ENCODE measurements at regions not wholly inside any gene's neighbourhood (a gene's known extent, or its start where the extent isn't known, plus 50 kb on each side); places are given as distances from the start of the nearest gene placed in this dataset.

DNA sequence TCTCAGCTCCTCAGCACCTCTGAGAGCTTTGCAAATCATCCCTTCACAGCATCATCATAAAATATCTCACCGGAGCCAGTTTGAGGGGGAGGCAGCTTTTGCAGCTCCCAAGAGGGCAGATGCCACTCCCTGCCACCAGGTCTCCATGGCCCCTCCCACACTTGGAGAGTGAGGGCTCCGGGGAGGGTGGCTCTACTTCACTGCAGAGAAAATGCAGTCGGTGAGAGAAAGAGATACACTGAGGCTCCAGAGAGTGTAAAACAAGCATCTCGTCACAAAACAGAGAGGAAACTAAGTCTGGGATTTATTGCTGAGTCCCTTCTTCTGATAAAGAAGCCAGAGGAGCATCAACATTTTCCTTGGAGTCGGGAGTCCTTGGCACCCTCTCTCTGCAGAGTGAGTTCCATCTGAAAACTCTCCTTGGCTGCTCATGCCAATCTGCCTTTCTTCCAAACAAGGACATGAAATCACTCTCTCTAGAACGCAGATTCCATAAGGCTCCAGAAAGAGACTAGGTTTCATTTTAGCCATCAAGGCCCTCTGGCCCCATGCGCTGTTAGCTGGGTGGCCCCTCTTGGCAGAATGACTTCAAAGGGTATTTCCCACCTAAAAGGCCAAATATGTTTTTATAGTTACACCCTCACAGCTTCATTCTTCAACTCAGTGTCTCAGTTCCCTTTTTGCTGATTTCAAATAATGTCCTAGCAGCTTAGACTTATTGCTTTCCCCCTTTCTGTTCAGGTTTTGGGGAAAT is 70.6 kb upstream of the F13A1 start:
- no peak for DNase-seq (ENCODE audit: low spot score)
- no peak overlapping the region for H3K9ac ChIP-seq (ENCODE audit: low read depth in 1 of 2, low read length in 2 of 2)
- no peak overlapping the region for H3K4me3 ChIP-seq (ENCODE audit: low read depth in 1 of 3, low read length in 3 of 3)
- H3K27me3 ChIP-seq (ENCODE audit: control insufficient read depth in 4 of 4, insufficient read depth in 4 of 4, low read length in 3 of 4) = no peaks in the 10 kb centered on the region
- H3K27ac ChIP-seq (ENCODE audit: low read depth in 1 of 2, low read length in 2 of 2) = no peak overlapping the region
- no peaks in the 10 kb centered on the region for H3K36me3 ChIP-seq (ENCODE audit: control insufficient read depth in 4 of 4, insufficient read depth in 3 of 4, low read depth in 1 of 4, low read length in 3 of 4)
- no peaks in the 10 kb centered on the region for H3K9me3 ChIP-seq (ENCODE audit: control insufficient read depth in 4 of 4, low read length in 3 of 4)
- TF ChIP-seq, protein P1, sequence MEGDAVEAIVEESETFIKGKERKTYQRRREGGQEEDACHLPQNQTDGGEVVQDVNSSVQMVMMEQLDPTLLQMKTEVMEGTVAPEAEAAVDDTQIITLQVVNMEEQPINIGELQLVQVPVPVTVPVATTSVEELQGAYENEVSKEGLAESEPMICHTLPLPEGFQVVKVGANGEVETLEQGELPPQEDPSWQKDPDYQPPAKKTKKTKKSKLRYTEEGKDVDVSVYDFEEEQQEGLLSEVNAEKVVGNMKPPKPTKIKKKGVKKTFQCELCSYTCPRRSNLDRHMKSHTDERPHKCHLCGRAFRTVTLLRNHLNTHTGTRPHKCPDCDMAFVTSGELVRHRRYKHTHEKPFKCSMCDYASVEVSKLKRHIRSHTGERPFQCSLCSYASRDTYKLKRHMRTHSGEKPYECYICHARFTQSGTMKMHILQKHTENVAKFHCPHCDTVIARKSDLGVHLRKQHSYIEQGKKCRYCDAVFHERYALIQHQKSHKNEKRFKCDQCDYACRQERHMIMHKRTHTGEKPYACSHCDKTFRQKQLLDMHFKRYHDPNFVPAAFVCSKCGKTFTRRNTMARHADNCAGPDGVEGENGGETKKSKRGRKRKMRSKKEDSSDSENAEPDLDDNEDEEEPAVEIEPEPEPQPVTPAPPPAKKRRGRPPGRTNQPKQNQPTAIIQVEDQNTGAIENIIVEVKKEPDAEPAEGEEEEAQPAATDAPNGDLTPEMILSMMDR (IDR thresholded peaks at IDR 0.05; ENCODE audit: low read depth, low read length, missing input control) = no peak
- TF ChIP-seq FOXA2 (IDR thresholded peaks at IDR 0.05) (no peak), FOXA1 (IDR thresholded peaks at IDR 0.05) (no peak), EGR1 (IDR thresholded peaks at IDR 0.05; ENCODE audit: low read depth in 2 of 2) (no peak), YY1 (IDR thresholded peaks at IDR 0.05) (no peak), HNF4G (IDR thresholded peaks at IDR 0.05) (no peak), GABPA (IDR thresholded peaks at IDR 0.05 in 1 of 2, conservative IDR thresholded peaks at IDR 0.05 in 1 of 2) (no peak), SP1 (IDR thresholded peaks at IDR 0.05) (no peak)
- TF ChIP-seq, protein P2, sequence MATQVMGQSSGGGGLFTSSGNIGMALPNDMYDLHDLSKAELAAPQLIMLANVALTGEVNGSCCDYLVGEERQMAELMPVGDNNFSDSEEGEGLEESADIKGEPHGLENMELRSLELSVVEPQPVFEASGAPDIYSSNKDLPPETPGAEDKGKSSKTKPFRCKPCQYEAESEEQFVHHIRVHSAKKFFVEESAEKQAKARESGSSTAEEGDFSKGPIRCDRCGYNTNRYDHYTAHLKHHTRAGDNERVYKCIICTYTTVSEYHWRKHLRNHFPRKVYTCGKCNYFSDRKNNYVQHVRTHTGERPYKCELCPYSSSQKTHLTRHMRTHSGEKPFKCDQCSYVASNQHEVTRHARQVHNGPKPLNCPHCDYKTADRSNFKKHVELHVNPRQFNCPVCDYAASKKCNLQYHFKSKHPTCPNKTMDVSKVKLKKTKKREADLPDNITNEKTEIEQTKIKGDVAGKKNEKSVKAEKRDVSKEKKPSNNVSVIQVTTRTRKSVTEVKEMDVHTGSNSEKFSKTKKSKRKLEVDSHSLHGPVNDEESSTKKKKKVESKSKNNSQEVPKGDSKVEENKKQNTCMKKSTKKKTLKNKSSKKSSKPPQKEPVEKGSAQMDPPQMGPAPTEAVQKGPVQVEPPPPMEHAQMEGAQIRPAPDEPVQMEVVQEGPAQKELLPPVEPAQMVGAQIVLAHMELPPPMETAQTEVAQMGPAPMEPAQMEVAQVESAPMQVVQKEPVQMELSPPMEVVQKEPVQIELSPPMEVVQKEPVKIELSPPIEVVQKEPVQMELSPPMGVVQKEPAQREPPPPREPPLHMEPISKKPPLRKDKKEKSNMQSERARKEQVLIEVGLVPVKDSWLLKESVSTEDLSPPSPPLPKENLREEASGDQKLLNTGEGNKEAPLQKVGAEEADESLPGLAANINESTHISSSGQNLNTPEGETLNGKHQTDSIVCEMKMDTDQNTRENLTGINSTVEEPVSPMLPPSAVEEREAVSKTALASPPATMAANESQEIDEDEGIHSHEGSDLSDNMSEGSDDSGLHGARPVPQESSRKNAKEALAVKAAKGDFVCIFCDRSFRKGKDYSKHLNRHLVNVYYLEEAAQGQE (IDR thresholded peaks at IDR 0.05) = no peak
- 66% methylated on average over 7 of the region's 7 CpGs for WGBS
- peaks cover 0 to 4% (median 2%) of the 10 kb centered on the region in 4 donors for H3K4me1 ChIP-seq (ENCODE audit: control insufficient read depth in 4 of 4, insufficient read depth in 4 of 4, low read length in 3 of 4)

- DNase-seq (ENCODE audit: low spot score) = no peak
- 88% methylated on average over 7 of the region's 7 CpGs for WGBS
- peaks cover 0 to 4% (median 2%) of the 10 kb centered on the region in 4 donors for H3K4me1 ChIP-seq (ENCODE audit: control insufficient read depth in 4 of 4, insufficient read depth in 4 of 4, low read length in 3 of 4)
- no peak for TF ChIP-seq RAD21 (IDR thresholded peaks at IDR 0.05)
- TF ChIP-seq, protein P2 (IDR thresholded peaks at IDR 0.05) = no peak
- no peak for TF ChIP-seq HNF4G (IDR thresholded peaks at IDR 0.05)
- no peak for TF ChIP-seq ZBTB33 (IDR thresholded peaks at IDR 0.05)
- TF ChIP-seq RXRA (IDR thresholded peaks at IDR 0.05) = no peak
- TF ChIP-seq EGR1 (IDR thresholded peaks at IDR 0.05; ENCODE audit: low read depth in 2 of 2) = no peak
- no peak overlapping the region for H3K27ac ChIP-seq (ENCODE audit: low read depth in 1 of 2, low read length in 2 of 2)
- H3K9me3 ChIP-seq (ENCODE audit: control insufficient read depth in 4 of 4, low read length in 3 of 4) = no peaks in the 10 kb centered on the region
- no peak overlapping the region for H3K4me3 ChIP-seq (ENCODE audit: low read depth in 1 of 3, low read length in 3 of 3)
- no peak overlapping the region for H3K9ac ChIP-seq (ENCODE audit: low read depth in 1 of 2, low read length in 2 of 2)
- no peaks in the 10 kb centered on the region for H3K36me3 ChIP-seq (ENCODE audit: control insufficient read depth in 4 of 4, insufficient read depth in 3 of 4, low read depth in 1 of 4, low read length in 3 of 4)
- no peaks in the 10 kb centered on the region for H3K27me3 ChIP-seq (ENCODE audit: control insufficient read depth in 4 of 4, insufficient read depth in 4 of 4, low read length in 3 of 4)
Measured at GRCh38 chr6:6392214-6393068, 72.0 kb upstream of the F13A1 start.

Data from liver (tissue), 8 donors.